ENCODE measurements at regions not wholly inside any gene's neighbourhood (a gene's known extent, or its start where the extent isn't known, plus 50 kb on each side); places are given as distances from the start of the nearest gene placed in this dataset.
"Not testable (repeated sequence)": the region's sequence is repeated elsewhere in the genome, so short reads cannot be mapped to it uniquely, and the experiment has no call there.

DNA sequence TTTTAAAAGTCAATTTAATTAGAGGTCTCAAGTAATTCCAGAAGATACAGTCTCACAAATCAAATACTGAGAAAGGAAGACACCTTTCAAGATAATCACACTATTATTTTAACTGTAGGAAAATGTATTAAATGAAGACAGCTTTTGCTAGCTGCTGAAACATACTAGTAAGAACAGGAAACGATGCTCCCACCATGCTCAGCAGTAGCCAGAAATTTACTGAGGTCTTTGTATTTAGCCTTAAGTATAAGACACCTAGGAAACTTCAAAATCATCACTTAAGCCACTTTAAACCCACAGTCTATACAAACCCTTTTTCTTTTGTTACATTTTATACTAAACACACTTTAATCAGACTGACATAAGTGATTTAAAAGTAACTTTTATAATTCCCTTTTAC, 72.7 kb upstream of the NPIPB12 start:
- H3K4me3 ChIP-seq (ENCODE audit: low read depth, low read length) = not testable (repeated sequence)

DNA sequence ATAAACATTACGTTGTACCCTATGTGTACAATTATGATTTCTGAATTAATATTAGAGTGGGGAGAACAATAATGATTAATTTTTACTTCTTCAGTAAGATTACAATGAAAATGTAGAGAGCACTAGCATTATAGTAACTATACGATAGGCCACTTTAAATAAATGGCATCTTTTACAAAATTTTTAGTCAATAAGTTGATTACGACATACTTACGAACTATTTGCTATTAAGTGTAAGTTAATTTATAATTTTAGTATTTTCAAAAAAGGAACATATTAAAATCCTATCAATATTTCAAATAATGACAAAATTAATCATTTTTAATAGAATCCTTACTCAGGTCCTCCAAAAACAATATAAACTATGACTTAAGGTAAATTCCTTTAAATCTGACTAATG, 75.6 kb upstream of the NPIPB12 start:
- H3K4me3 ChIP-seq (ENCODE audit: low read depth, low read length) = not testable (repeated sequence)

DNA sequence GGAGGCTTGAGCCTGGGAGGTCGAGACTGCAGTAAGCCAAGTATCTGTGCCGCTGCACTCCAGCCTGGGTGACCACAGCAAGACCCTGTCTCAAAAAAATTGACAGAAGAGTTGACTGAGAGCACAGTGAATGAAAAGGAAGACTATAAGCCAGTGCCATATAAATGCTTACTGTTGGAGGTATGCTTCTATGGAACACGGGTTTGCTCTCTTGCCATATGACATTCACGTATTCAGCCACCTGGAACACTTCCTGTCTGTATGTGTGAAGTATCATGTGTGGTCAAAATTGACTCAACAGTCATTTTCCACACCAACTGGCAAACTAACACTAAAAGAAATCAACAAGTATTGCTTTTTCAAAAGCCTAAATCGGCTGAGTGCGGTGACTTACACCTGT, 71.1 kb upstream of the SPN start:
- H3K4me3 ChIP-seq (ENCODE audit: low read depth, low read length) = not testable (repeated sequence)

DNA sequence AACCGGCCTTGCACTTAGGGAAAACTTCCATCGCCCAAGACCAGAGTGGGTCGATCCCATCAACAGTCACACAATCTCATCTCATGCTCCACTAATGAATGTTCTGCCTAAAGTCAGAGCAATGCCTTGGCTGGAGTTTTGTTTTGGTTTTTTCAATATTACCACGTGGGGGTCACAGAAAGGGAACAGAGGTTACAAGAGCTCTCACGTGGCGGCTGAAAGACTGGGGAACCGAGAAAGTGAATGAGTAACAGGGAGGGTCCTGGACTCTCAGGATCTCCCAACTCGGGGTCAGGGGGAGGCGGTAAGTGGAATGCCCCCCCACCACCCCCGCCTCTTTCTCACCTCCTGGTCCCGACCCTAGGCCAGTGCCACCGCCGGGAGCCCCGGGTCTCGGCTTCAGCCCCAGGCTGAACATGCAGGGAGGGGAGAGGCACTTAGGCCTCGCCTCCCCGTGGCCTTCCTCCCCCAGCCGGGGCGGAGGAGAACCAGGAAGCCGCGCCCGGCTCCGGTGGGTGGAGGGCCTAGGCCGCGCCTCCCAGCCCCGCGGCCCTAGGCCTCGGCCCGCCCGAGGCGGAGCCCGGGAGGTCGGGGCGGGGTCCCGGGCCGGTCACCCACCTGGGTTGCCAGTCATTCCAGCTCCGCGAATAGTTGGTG, 68.7 kb upstream of the SPN start:
- H3K4me3 ChIP-seq (ENCODE audit: low read depth, low read length) = peak overlapping the region; percentile 24

DNA sequence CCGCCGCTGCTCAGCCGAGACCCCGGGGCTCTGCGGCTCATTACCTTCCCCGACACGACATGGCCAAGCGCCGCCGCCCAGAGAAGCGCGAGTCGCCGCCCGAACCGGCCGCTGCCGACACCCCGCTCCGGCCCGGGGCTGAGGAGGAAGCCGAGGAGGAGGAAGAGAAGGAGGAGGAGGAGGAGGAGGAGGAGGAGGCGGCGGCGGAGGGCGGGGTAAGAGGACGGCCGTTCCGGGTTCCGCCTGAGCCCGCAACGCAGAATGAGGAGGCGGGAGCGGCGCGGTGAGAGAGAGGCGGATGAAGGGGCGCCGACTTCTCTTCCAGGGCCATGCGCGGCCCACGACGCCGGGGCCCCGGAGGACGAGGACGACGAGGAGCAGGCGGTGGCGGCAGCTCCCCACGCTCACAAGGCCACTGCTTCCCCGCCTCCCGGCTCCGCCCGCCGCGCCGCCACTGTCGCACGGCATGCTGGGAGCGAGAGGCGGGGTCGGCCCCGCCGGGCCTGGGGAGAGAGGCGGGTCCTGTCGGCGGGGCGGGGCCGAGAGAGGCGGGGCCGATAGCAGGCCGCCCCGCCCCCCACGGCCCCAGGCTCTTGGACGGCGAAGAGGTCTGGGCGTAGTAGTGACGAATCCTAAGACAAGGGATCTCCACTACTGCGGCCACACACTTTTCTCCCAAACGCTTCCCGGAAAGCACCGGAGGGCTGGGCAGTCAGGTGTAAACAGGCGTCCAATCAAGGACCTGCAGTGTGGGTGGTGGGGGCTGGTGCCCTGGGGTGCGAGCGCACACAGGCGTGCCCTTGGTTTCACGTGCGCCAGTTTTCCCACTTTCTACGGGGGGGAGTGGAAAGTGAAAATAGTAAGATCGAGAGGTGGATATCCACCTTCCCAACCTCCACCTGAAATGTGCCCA, 67.9 kb upstream of the SPN start:
- peak overlapping the region; percentile 49 for H3K4me3 ChIP-seq (ENCODE audit: low read depth, low read length)

DNA sequence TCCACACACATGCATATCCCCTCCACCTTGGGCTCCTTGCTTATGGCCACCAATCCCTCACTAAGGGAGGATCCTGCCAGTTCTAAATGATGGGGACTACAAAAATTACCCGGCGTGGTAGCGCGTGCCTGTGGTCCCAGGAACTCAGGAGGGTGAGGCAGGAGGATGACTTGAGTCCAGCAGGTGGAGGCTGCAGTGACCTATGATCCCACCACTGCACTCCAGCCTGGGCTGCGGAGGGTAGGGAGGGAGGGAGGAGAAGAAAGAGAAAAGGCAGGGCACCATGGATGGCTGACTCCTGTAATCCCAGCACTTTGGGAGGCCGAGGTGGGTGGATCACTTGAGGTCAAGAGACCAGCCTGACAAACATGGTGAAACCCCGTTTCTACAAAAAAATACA, 66.0 kb upstream of the SPN start:
- not testable (repeated sequence) for H3K4me3 ChIP-seq (ENCODE audit: low read depth, low read length)

DNA sequence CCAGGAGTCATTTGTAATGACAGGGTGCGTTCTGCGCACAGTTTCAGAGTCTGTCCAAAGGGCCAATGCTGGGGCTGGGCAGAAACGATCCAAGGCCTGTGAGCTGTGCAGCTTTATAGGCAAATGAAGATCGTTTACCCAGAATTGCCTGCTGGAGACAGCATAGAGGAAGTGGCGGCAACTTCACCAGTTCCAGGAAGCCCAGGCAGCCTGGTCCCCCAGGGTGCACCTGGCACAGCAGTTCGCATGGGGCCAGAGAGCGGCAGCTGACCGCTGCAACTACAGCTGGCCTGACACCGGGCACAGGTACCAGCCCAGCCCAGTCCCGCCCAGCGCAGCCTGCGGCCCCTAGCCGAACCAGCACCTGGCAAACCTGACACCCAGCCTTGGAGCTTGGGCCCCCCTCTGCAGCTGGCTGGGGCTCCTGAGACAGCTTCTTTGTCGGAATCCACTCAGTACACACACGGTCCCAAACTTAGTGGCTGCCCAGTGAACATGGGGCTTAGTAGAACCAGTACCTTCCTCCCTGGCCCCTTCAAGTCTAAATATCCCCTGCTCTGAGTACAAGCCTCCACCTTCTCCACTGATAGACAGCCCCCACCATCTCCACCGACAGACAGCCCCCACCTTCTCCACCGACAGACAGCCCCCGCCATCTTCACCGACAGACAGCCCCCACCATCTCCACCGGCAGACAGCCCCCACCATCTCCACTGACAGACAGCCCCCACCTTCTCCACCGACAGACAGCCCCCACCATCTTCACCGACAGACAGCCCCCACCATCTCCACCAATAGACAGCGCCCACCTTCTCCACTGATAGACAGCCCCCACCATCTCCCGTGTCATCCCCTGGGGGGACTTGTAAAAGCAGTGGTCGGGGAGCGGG, 62.7 kb upstream of the SPN start:
- not testable (repeated sequence) for H3K4me3 ChIP-seq (ENCODE audit: low read depth, low read length)

DNA sequence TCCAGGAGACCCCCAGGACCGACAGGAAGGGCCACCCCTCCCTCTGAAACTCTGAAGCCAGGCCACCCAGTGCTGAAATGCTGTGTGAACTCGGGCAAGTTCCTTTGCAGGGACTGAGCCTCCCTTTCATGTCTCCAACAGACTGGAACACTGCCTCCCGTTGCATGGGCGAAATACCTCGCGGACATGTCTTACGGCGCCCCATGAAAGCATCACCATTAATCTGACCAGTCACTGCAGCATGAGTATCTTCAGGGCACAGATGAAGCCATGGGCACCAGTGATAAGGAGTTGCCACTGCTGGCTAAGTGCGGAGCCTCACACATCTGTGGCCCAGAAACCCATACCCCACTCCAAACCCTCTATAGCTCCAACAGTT, 60.8 kb upstream of the SPN start:
- not testable (repeated sequence) for H3K4me3 ChIP-seq (ENCODE audit: low read depth, low read length)

DNA sequence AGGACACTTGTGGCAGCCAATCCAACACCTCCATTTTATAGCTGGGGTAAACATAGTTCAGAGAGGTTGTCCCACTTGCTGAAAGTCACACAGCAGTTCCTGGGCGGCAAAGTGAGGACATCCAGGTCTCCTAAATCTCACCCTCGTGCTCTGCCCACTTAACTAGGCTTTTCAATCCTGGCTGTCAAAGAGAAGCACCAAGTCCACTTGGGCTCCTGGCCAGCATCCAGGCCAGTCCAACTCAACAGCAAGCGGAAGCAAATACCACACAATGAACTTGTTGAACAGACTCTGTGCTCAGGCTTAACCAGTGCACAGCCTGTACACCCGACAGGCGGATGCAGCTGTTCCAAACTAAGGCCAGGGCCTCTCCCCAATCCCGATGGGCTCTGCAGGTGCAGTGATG, 60.4 kb upstream of the SPN start:
- not testable (repeated sequence) for H3K4me3 ChIP-seq (ENCODE audit: low read depth, low read length)

DNA sequence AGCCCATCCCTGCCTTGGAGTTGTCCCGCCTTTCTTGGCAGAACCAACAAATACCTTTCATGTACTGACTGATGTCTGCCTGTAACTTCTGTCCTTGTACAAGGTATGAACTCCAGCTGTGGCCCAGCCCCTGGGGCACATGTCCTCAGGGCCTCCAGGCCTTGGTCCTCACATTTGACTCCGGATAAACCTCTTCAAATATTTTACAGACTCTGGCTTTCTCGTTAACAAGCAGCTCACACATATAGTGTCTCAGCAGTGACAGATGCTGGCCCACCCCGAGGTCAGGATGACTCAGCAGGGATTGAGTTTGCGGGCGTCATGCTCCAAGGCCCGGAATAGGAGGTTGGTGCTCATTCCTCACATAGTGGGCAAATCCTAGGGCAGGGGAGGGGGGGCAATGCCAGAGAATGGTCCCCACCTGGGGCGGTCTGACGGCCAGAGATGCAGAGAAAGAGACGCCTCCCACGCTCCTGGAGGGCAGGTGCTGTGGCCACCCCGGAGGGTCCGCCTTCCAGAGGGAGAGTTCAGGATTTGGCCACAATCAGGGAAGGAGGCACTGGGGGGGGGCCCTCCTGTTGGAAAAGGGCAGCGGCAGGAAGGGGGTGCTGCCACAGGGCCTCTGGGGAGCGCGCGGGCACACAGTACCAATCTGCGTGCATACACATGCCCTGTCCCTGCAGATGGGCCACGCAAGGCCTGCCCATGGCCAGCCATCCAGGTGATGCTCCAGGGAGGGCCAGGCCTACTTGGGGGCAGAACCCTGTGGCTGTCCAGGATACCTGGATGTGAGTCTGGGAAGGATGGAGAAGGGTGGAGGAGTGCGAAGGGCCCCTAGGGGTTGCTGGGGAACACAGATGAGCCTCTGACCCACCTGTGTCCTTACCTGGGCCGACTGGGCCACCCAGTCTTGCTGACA, 58.2 kb upstream of the SPN start:
- not testable (repeated sequence) for H3K4me3 ChIP-seq (ENCODE audit: low read depth, low read length)

DNA sequence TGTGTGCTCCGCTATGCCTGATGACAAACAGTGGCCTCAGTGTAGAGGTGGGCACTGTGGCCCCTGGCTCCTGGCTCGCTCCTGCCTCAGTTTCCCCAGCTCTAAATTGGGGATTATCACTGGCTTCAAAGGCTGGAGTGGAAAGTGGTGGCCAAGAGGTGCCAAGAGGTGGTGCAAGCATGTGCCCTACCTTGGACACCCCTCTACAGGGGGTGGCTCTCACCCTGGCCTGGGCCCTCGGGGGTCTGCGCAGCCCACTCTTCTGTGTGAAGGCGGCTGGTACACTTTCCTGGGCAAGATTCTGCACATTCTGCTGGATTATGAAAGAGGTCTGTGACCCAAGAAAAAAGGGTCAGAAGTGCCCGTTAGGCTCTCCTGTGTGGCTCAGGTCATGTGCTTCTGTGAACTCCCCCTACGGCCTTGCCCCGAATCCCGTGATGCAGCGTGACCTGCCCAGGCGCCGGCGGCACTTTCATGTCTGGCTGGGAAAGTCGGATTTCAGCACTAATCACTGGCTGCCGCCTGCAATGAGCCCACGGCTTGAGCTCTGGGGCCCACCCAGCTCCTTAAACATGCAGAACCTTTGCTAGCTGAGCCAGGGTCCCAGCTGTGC, 57.3 kb upstream of the SPN start:
- not testable (repeated sequence) for H3K4me3 ChIP-seq (ENCODE audit: low read depth, low read length)

DNA sequence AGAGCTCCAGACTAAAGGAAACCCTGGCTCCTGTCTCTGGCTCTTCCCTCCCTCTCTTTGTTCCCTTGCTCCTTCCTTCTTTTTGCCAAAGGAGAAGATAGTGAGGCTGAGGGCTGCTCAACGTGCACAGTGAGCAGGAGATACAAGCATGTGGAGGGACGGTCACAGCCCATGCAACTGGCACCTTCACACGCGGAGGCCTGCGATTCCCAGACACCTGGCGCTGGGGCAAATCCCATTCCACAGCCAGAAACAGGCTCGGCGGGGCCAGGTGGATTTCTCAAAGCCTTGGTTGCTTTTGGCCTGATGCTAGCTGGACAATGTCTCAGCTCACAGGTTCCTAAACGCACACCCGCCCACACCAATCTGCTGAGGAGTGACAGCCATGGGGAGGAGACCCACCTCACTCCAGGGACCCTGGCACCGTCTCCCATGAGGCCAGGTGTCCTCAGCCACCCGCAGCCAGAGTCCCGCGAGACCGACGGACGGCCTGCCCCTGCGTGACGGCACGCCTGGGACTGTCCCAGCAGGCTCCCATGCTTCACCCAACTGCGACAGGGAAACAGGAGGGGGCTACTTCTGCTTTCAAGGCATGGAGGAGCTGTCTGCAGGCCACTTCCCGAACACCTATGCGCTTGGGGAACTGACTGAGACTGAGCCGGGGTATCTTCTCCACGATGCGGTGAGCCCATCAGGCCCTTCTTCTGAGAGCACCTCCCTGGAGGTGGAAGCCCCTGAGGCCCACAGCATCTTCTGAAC, 56.2 kb upstream of the SPN start:
- H3K4me3 ChIP-seq (ENCODE audit: low read depth, low read length) = not testable (repeated sequence)

DNA sequence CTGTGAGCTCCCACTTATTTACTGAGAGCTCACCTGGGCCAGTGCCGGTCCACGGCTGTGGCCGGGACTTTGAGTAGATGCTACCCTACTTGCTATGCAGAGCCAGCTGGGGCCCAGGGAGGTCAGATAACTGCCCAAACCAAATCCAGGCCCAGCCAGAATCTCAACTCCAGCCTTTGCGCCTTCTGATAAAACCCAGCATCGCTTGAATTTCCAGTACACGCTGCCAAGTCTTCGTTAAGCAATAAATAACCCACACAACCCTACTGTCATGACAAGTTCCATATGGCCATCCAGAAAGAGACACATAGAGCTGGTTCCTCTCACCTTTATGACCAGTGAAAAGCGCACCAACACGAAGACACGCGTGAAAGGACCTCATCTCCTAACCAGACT, 55.6 kb upstream of the SPN start:
- H3K4me3 ChIP-seq (ENCODE audit: low read depth, low read length) = not testable (repeated sequence)

DNA sequence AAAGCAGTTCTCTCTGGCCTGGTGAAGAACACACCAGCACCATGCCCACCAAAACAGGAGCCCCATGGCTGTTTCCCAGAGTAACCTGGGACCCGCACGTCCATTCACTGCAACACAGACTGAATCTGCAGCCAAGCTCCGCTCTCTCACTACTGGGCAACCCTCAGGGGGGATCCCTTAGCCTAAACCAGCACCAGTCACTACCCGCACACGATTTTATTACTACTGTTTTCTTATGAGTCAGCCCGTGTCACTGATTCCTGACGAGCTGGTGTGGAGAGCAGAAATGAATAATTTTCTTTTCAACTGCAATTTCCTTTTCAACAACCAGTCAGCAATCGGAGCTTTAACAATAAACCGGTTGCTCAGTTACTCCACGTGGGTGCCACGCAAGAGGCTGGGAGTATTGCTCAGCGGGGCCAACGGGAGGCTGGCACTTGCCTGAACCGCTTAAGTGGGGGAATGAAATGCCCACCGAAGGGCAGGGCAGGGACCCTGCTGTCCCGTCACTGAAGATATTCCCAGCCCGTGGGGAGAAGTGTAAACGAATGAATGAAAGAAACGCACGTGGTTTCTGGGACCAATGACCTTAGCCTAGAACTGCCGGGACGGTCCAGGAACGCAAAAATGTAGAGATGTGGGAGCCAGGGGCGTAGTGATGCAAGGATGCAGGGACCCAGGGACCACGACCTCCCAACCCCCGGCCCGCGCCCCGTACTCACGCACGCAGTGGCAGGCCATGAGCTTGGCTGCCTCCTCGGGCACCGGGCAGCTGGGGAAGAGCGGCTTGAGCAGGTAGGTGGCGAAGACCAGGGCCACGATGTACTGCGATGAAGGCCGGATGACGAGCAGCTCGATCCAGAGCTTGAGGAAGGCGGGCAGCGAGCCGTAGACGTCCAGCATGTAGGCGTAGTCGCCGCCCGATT, 50.4 kb upstream of the SPN start:
- H3K4me3 ChIP-seq (ENCODE audit: low read depth, low read length) = peak overlapping the region; percentile 87
